WTC11 (cell line): ENCODE measurements at regions not wholly inside any gene's neighbourhood (a gene's known extent, or its start where the extent isn't known, plus 50 kb on each side); places are given as distances from the start of the nearest gene placed in this dataset.
"Not testable (repeated sequence)": the region's sequence is repeated elsewhere in the genome, so short reads cannot be mapped to it uniquely, and the experiment has no call there.

ENCODE experiments used
- ATAC-seq: fragments of 200-7000 bp; cut with Tn5 transposase; 2 replicates; pipeline ENCODE4 v1.10.0; 2021; ENCODE audit warnings: mild to moderate bottlenecking, moderate library complexity
- CTCF ChIA-PET: fragments of 300-600 bp; sonication (Branson Sonifier 250); formaldehyde crosslinking; loops from one replicate; lab custom pipeline; 2021; ENCODE audit warnings: antibody characterized with exemption; lab: Charles Lee
- POLR2A ChIA-PET: fragments of 350-600 bp; sonication (Branson Sonifier 250); formaldehyde crosslinking; loops from one replicate; lab custom pipeline; 2021; ENCODE audit warnings: antibody characterized with exemption; lab: Charles Lee
- DNase-seq: peaks from one replicate; pipeline ENCODE4 v3.0.0; 2021; ENCODE audit warnings: low spot score
- H3K27ac Mint-ChIP-seq: 2 replicates; pipeline ENCODE4 v1.8.0; 2021; ENCODE audit warnings: mixed read lengths
- H3K27me3 Mint-ChIP-seq: 2 replicates; pipeline ENCODE4 v1.8.0; 2021; ENCODE audit warnings: low read depth, mild to moderate bottlenecking, moderate library complexity, mixed read lengths
- H3K36me3 Mint-ChIP-seq: 2 replicates; pipeline ENCODE4 v1.8.0; 2021; ENCODE audit warnings: mixed read lengths
- H3K4me1 Mint-ChIP-seq: 2 replicates; pipeline ENCODE4 v1.8.0; 2022; ENCODE audit warnings: mixed read lengths
- H3K4me3 Mint-ChIP-seq: 2 replicates; pipeline ENCODE4 v1.8.0; 2021; ENCODE audit warnings: mild to moderate bottlenecking, moderate library complexity, mixed read lengths
- H3K9me3 Mint-ChIP-seq: 2 replicates; pipeline ENCODE4 v1.8.0; 2021; ENCODE audit warnings: mixed read lengths
- AFF4 ChIP-seq: sonication (generic); formaldehyde crosslinking; IDR thresholded peaks from 2 replicates; pipeline ENCODE4 v1.8.1; 2023; ENCODE audit warnings: mild to moderate bottlenecking, missing genetic modification reagents, borderline replicate concordance
- ATF3 ChIP-seq: sonication (generic); formaldehyde crosslinking; conservative IDR thresholded peaks from 2 replicates; pipeline ENCODE4 v1.8.1; 2022; ENCODE audit warnings: mild to moderate bottlenecking, missing genetic modification reagents
- E2F4 ChIP-seq: sonication (generic); formaldehyde crosslinking; IDR thresholded peaks from 2 replicates; pipeline ENCODE4 v1.8.1; 2022; ENCODE audit warnings: low read depth, mild to moderate bottlenecking, moderate library complexity, missing genetic modification reagents, borderline replicate concordance
- ESRRA ChIP-seq: sonication (generic); formaldehyde crosslinking; IDR thresholded peaks from 2 replicates; pipeline ENCODE4 v1.8.1; 2022; ENCODE audit warnings: mild to moderate bottlenecking, missing genetic modification reagents, borderline replicate concordance
- IRF2 ChIP-seq: sonication (generic); formaldehyde crosslinking; IDR thresholded peaks from 2 replicates; pipeline ENCODE4 v1.8.0; 2022; ENCODE audit warnings: low read depth, missing genetic modification reagents, borderline replicate concordance
- NR2C2 ChIP-seq: sonication (generic); formaldehyde crosslinking; IDR thresholded peaks from 2 replicates; pipeline ENCODE4 v1.8.0; 2022; ENCODE audit warnings: mild to moderate bottlenecking, missing genetic modification reagents
- SMAD3 ChIP-seq: sonication (generic); formaldehyde crosslinking; IDR thresholded peaks from 2 replicates; pipeline ENCODE4 v1.8.0; 2022; ENCODE audit warnings: missing genetic modification reagents, mild to moderate bottlenecking, borderline replicate concordance
- SMAD4 ChIP-seq: sonication (generic); formaldehyde crosslinking; IDR thresholded peaks from 2 replicates; pipeline ENCODE4 v1.8.0; 2022; ENCODE audit warnings: mild to moderate bottlenecking, missing genetic modification reagents
- SOX15 ChIP-seq: fragments of 250-450 bp; sonication (Bioruptor Pico); IDR thresholded peaks from 2 replicates; pipeline ENCODE4 v1.9.0; 2021; ENCODE audit warnings: mild to moderate bottlenecking
- TF ChIP-seq, protein P1 (sequence below): sonication (generic); formaldehyde crosslinking; IDR thresholded peaks from 2 replicates; pipeline ENCODE4 v1.8.1; 2023; ENCODE audit warnings: mild to moderate bottlenecking, missing genetic modification reagents
- TF ChIP-seq, protein P2 (sequence below): fragments of 250-450 bp; sonication (Bioruptor Pico); IDR thresholded peaks from 2 replicates; pipeline ENCODE4 v2.1.2; 2022; ENCODE audit warnings: mild to moderate bottlenecking, moderate library complexity
- TF ChIP-seq, protein P3 (sequence below): sonication (generic); formaldehyde crosslinking; IDR thresholded peaks from 2 replicates; pipeline ENCODE4 v1.8.0; 2023; ENCODE audit warnings: missing genetic modification reagents, mild to moderate bottlenecking, borderline replicate concordance

- TF ChIP-seq, protein P1, sequence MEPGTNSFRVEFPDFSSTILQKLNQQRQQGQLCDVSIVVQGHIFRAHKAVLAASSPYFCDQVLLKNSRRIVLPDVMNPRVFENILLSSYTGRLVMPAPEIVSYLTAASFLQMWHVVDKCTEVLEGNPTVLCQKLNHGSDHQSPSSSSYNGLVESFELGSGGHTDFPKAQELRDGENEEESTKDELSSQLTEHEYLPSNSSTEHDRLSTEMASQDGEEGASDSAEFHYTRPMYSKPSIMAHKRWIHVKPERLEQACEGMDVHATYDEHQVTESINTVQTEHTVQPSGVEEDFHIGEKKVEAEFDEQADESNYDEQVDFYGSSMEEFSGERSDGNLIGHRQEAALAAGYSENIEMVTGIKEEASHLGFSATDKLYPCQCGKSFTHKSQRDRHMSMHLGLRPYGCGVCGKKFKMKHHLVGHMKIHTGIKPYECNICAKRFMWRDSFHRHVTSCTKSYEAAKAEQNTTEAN (CRISPR knock-in tag), result no peak
- TF ChIP-seq AFF4 (no peak), E2F4 (CRISPR knock-in tag) (no peak)
- TF ChIP-seq, protein P2, sequence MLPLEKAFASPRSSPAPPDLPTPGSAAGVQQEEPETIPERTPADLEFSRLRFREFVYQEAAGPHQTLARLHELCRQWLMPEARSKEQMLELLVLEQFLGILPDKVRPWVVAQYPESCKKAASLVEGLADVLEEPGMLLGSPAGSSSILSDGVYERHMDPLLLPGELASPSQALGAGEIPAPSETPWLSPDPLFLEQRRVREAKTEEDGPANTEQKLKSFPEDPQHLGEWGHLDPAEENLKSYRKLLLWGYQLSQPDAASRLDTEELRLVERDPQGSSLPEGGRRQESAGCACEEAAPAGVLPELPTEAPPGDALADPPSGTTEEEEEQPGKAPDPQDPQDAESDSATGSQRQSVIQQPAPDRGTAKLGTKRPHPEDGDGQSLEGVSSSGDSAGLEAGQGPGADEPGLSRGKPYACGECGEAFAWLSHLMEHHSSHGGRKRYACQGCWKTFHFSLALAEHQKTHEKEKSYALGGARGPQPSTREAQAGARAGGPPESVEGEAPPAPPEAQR (CRISPR knock-in tag), result no peak
These were observed 275.1 kb downstream of the CYRIA start (continued) for GRCh38 chr2:16390561-16390960.

GRCh38 chr2:16389611-16390010, 276.0 kb downstream of the CYRIA start:
- Mint-ChIP-seq H3K4me1 (no peaks in the 10 kb centered on the region), H3K27me3 (peaks cover 4% of the 10 kb centered on the region; the same call in 1 of the 2 replicates), H3K4me3 (no peak overlapping the region), H3K36me3 (no peaks in the 10 kb centered on the region), H3K27ac (no peak overlapping the region), H3K9me3 (peaks cover 8% of the 10 kb centered on the region)
- DNase-seq (no peak), ATAC-seq (no peak)
- ChIA-PET POLR2A (no interaction called here), CTCF (interaction anchor here (0.6 kb wide), 1 partner anchor 58 kb away, joined by 3 read pairs; no protein-coding TSS in a partner anchor)
- TF ChIP-seq NR2C2, result no peak
- TF ChIP-seq, protein P3, sequence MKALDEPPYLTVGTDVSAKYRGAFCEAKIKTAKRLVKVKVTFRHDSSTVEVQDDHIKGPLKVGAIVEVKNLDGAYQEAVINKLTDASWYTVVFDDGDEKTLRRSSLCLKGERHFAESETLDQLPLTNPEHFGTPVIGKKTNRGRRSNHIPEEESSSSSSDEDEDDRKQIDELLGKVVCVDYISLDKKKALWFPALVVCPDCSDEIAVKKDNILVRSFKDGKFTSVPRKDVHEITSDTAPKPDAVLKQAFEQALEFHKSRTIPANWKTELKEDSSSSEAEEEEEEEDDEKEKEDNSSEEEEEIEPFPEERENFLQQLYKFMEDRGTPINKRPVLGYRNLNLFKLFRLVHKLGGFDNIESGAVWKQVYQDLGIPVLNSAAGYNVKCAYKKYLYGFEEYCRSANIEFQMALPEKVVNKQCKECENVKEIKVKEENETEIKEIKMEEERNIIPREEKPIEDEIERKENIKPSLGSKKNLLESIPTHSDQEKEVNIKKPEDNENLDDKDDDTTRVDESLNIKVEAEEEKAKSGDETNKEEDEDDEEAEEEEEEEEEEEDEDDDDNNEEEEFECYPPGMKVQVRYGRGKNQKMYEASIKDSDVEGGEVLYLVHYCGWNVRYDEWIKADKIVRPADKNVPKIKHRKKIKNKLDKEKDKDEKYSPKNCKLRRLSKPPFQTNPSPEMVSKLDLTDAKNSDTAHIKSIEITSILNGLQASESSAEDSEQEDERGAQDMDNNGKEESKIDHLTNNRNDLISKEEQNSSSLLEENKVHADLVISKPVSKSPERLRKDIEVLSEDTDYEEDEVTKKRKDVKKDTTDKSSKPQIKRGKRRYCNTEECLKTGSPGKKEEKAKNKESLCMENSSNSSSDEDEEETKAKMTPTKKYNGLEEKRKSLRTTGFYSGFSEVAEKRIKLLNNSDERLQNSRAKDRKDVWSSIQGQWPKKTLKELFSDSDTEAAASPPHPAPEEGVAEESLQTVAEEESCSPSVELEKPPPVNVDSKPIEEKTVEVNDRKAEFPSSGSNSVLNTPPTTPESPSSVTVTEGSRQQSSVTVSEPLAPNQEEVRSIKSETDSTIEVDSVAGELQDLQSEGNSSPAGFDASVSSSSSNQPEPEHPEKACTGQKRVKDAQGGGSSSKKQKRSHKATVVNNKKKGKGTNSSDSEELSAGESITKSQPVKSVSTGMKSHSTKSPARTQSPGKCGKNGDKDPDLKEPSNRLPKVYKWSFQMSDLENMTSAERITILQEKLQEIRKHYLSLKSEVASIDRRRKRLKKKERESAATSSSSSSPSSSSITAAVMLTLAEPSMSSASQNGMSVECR (CRISPR knock-in tag), result no peak
- no peak for TF ChIP-seq SOX15 (CRISPR knock-in tag)
- TF ChIP-seq SMAD3 (CRISPR knock-in tag), result no peak
- no peak for TF ChIP-seq IRF2 (CRISPR knock-in tag)
- TF ChIP-seq ATF3 (CRISPR knock-in tag), result no peak
- TF ChIP-seq ESRRA (CRISPR knock-in tag), result no peak
- no peak for TF ChIP-seq SMAD4 (CRISPR knock-in tag)
- TF ChIP-seq, all 79 proteins: peak for 0

- H3K27me3 Mint-ChIP-seq, DNase-seq, POLR2A ChIA-PET, ATAC-seq, H3K4me1 Mint-ChIP-seq, CTCF ChIA-PET, H3K4me3 Mint-ChIP-seq, H3K27ac Mint-ChIP-seq, H3K36me3 Mint-ChIP-seq, H3K9me3 Mint-ChIP-seq: not testable (repeated sequence)
These were observed 277.3 kb downstream of the CYRIA start for GRCh38 chr2:16388199-16388830.
